IMR-90 (cell line): ENCODE measurements at regions not wholly inside any gene's neighbourhood (a gene's known extent, or its start where the extent isn't known, plus 50 kb on each side); places are given as distances from the start of the nearest gene placed in this dataset.
A peak's percentile ranks its signal among the peaks of the same experiment; 100 is the strongest.

Experiments
- ATAC-seq: fragments of 200-7000 bp; cut with Tn5 transposase; 2 replicates; pipeline ENCODE4 v1.9.1; 2020; ENCODE audit warnings: low read depth, mild to moderate bottlenecking, moderate library complexity
- BruUV-seq: library from RNA; stranded (reverse); fragments of 400-500 nt; replicated peaks from 2 replicates; lab custom pipeline; 2021; lab: Mats Ljungman, UMichigan
- CTCF ChIA-PET: fragments of 300-600 bp; formaldehyde crosslinking; extraction: SDS; loops from one replicate; lab custom pipeline; 2021; ENCODE audit warnings: antibody characterized with exemption; lab: Yijun Ruan, JAX
- POLR2A ChIA-PET: fragments of 300-600 bp; sonication (Branson Sonifier 250); formaldehyde crosslinking; loops from one replicate; lab custom pipeline; 2022; ENCODE audit warnings: antibody characterized with exemption; ENCODE audit not compliant: unreplicated experiment; lab: Charles Lee
- DNase-seq: peaks from one replicate; pipeline ENCODE4 v3.0.0; 2013
- H2AFZ ChIP-seq: replicated peaks from 2 replicates; pipeline ENCODE3; 2013; ENCODE audit warnings: low read length, mild to moderate bottlenecking; ENCODE audit not compliant: poor library complexity
- H2AK5ac ChIP-seq: 2 replicates; pipeline ENCODE4 v1.6.1; 2013; ENCODE audit warnings: low read depth, low read length, inconsistent platforms
- H2AK9ac ChIP-seq: replicated peaks from 2 replicates; pipeline ENCODE3; 2013; ENCODE audit warnings: mild to moderate bottlenecking, low read depth, low read length, moderate library complexity; ENCODE audit not compliant: poor library complexity
- H2BK120ac ChIP-seq: 2 replicates; pipeline ENCODE4 v1.6.1; 2013; ENCODE audit warnings: low read depth, low read length, inconsistent platforms
- H2BK15ac ChIP-seq: 3 replicates; pipeline ENCODE4 v1.6.1; 2013; ENCODE audit warnings: low read depth, low read length, inconsistent platforms
- H2BK20ac ChIP-seq: 2 replicates; pipeline ENCODE4 v1.6.1; 2013; ENCODE audit warnings: low read depth, mild to moderate bottlenecking, inconsistent platforms, low read length, moderate library complexity
- H2BK5ac ChIP-seq: 2 replicates; pipeline ENCODE4 v1.6.1; 2013; ENCODE audit warnings: mild to moderate bottlenecking, low read depth, low read length, inconsistent platforms; ENCODE audit not compliant: poor library complexity, severe bottlenecking
- H3K14ac ChIP-seq: replicated peaks from 2 replicates; pipeline ENCODE4 v1.6.1; 2013; ENCODE audit warnings: low read depth, low read length, inconsistent platforms
- H3K18ac ChIP-seq: 2 replicates; pipeline ENCODE4 v1.6.1; 2013; ENCODE audit warnings: low read depth, low read length, control low read depth
- H3K23ac ChIP-seq: 2 replicates; pipeline ENCODE4 v1.6.1; 2013; ENCODE audit warnings: low read depth, low read length, inconsistent platforms
- H3K27ac ChIP-seq: 2 replicates; pipeline ENCODE4 v1.5.1; 2013; ENCODE audit warnings: mild to moderate bottlenecking, control low read depth, low read length; ENCODE audit not compliant: insufficient read depth
- H3K27me3 ChIP-seq: 2 replicates; pipeline ENCODE4 v1.6.1; 2013; ENCODE audit warnings: low read length; ENCODE audit not compliant: control insufficient read depth, insufficient read depth
- H3K36me3 ChIP-seq: 2 replicates; pipeline ENCODE4 v1.6.1; 2013; ENCODE audit warnings: low read length, mixed read lengths; ENCODE audit not compliant: control insufficient read depth, insufficient read depth
- H3K4ac ChIP-seq: 2 replicates; pipeline ENCODE4 v1.6.1; 2013; ENCODE audit warnings: low read depth, low read length, inconsistent platforms
- H3K4me1 ChIP-seq: 2 replicates; pipeline ENCODE4 v1.6.1; 2013; ENCODE audit warnings: low read length, mixed read lengths; ENCODE audit not compliant: control insufficient read depth, insufficient read depth
- H3K4me2 ChIP-seq: 2 replicates; pipeline ENCODE4 v1.6.1; 2013; ENCODE audit warnings: low read depth, mild to moderate bottlenecking, control low read depth, low read length, moderate library complexity
- H3K4me3 ChIP-seq: 2 replicates; pipeline ENCODE4 v1.5.1; 2013; ENCODE audit warnings: low read depth, mild to moderate bottlenecking, control low read depth, low read length, moderate library complexity; ENCODE audit not compliant: insufficient read depth
- H3K56ac ChIP-seq: 2 replicates; pipeline ENCODE4 v1.6.1; 2013; ENCODE audit warnings: low read length, inconsistent platforms; ENCODE audit not compliant: insufficient read depth; ENCODE audit errors: extremely low read depth
- H3K79me1 ChIP-seq, 2 experiments: 2 replicates each; pipeline ENCODE4 v1.6.1; 2013; ENCODE audit warnings: low read length in 2 of 2, inconsistent platforms in 1 of 2, low read depth in 1 of 2
- H3K9ac ChIP-seq: 2 replicates; pipeline ENCODE4 v1.6.1; 2013; ENCODE audit warnings: low read depth, low read length, control low read depth
- H3K9me1 ChIP-seq: 2 replicates; pipeline ENCODE4 v1.6.1; 2013; ENCODE audit warnings: low read length, inconsistent platforms; ENCODE audit not compliant: insufficient read depth
- H3K9me3 ChIP-seq: 2 replicates; pipeline ENCODE4 v1.6.1; 2013; ENCODE audit warnings: low read length; ENCODE audit not compliant: control insufficient read depth, insufficient read depth
- H4K20me1 ChIP-seq: 2 replicates; pipeline ENCODE4 v1.6.1; 2013; ENCODE audit warnings: low read length, inconsistent platforms; ENCODE audit not compliant: insufficient read depth
- H4K5ac ChIP-seq: 2 replicates; pipeline ENCODE4 v1.6.1; 2013; ENCODE audit warnings: mild to moderate bottlenecking, low read depth, low read length, control low read depth
- H4K8ac ChIP-seq, 2 experiments: 2 replicates each; pipeline ENCODE4 v1.6.1; 2013; ENCODE audit warnings: low read depth in 2 of 2, low read length in 2 of 2, control low read depth in 1 of 2, inconsistent platforms in 1 of 2
- H4K91ac ChIP-seq: 2 replicates; pipeline ENCODE4 v1.6.1; 2013; ENCODE audit warnings: low read depth, low read length, inconsistent platforms; ENCODE audit not compliant: insufficient read depth
- BHLHE40 ChIP-seq: fragments of 150-350 bp; IDR thresholded peaks from 2 replicates; pipeline ENCODE4 v1.6.1; 2016; ENCODE audit warnings: mild to moderate bottlenecking, low read depth, low read length
- CEBPB ChIP-seq: IDR thresholded peaks from 2 replicates; pipeline ENCODE4 v1.6.1; 2012; ENCODE audit warnings: low read depth, low read length, improper control_type of control experiment
- CTCF ChIP-seq: conservative IDR thresholded peaks from 2 replicates; pipeline ENCODE4 v1.5.1; 2012; ENCODE audit warnings: mild to moderate bottlenecking, low read depth, low read length, improper control_type of control experiment
- FOS ChIP-seq: fragments of 150-350 bp; IDR thresholded peaks from 2 replicates; pipeline ENCODE4 v1.6.1; 2016; ENCODE audit warnings: low read depth, low read length
- MAFK ChIP-seq: IDR thresholded peaks from 2 replicates; pipeline ENCODE4 v1.6.1; 2012; ENCODE audit warnings: low read depth, low read length, improper control_type of control experiment
- MAZ ChIP-seq: IDR thresholded peaks from 2 replicates; pipeline ENCODE4 v1.6.1; 2012; ENCODE audit warnings: low read depth, mild to moderate bottlenecking, low read length, improper control_type of control experiment, moderate library complexity, borderline replicate concordance
- MXI1 ChIP-seq: IDR thresholded peaks from 2 replicates; pipeline ENCODE4 v1.6.1; 2012; ENCODE audit warnings: low read depth, mild to moderate bottlenecking, low read length, moderate library complexity, borderline replicate concordance
- NFE2L2 ChIP-seq: fragments of 150-350 bp; IDR thresholded peaks from 2 replicates; pipeline ENCODE4 v1.6.1; 2016; ENCODE audit warnings: low read depth, mild to moderate bottlenecking, low read length
- POLR2A ChIP-seq: IDR thresholded peaks from 2 replicates; pipeline ENCODE4 v1.6.1; 2012; ENCODE audit warnings: mild to moderate bottlenecking, low read depth, low read length
- RAD21 ChIP-seq: IDR thresholded peaks from 2 replicates; pipeline ENCODE4 v1.6.1; 2012; ENCODE audit warnings: low read length, improper control_type of control experiment
- RCOR1 ChIP-seq: IDR thresholded peaks from 2 replicates; pipeline ENCODE4 v1.6.1; 2012; ENCODE audit warnings: mild to moderate bottlenecking, low read length, improper control_type of control experiment; ENCODE audit not compliant: insufficient replicate concordance
- RFX5 ChIP-seq: IDR thresholded peaks from 2 replicates; pipeline ENCODE4 v1.8.0; 2012; ENCODE audit warnings: low read depth, mild to moderate bottlenecking, low read length, moderate library complexity
- SMC3 ChIP-seq: fragments of 150-350 bp; IDR thresholded peaks from 2 replicates; pipeline ENCODE4 v1.6.1; 2016; ENCODE audit warnings: low read depth, mild to moderate bottlenecking, antibody characterized with exemption, low read length, moderate library complexity
- WGBS, 2 experiments: methylation state at CpG; one replicate each; pipeline versions ENCODE4 v1.1.5 to v1.1.7; 2013; ENCODE audit warnings: missing lambda C conversion rate in 2 of 2; ENCODE audit not compliant: insufficient read length in 1 of 2; ENCODE audit errors: extremely low coverage in 2 of 2; 5-methylcytosine and 5-hydroxymethylcytosine counted together
- dilution Hi-C: fragments of 300-500 bp; cut with HindIII; formaldehyde crosslinking; loops from one replicate; pipeline ENCODE4 v1.14.3; 2018; ENCODE audit warnings: low sequenced_read_pairs; ENCODE audit not compliant: unreplicated experiment
- in situ Hi-C: fragments of 300-500 bp; cut with MboI; formaldehyde crosslinking; loops from 3 replicates; pipeline ENCODE4 v1.14.3; 2019; ENCODE audit warnings: low sequenced_read_pairs, inconsistent platforms, mixed read lengths
- intact Hi-C: fragments of 100-400 bp; cut with micrococcal nuclease; formaldehyde crosslinking; loops from 2 replicates; pipeline ENCODE4 v1.10.0; 2022
- TF ChIP-seq, protein P1 (sequence below): fragments of 150-350 bp; IDR thresholded peaks from 2 replicates; pipeline ENCODE4 v1.6.1; 2017; ENCODE audit warnings: mild to moderate bottlenecking, antibody characterized with exemption, low read length, low read depth
- TF ChIP-seq, protein P2 (sequence below): fragments of 150-350 bp; IDR thresholded peaks from 2 replicates; pipeline ENCODE4 v1.6.1; 2016; ENCODE audit warnings: low read depth, mild to moderate bottlenecking, low read length, moderate library complexity, borderline replicate concordance

- no peaks in the 10 kb centered on the region for H3K9me3 ChIP-seq
- H2BK5ac ChIP-seq: no peak overlapping the region
- H3K27ac ChIP-seq: no peak overlapping the region
- ChIA-PET POLR2A (no interaction called here), CTCF (no interaction called here)
- H2AK9ac ChIP-seq: no peak overlapping the region
- H4K20me1 ChIP-seq: no peaks in the 10 kb centered on the region
- no peak overlapping the region for H3K56ac ChIP-seq
- no peak overlapping the region for H4K91ac ChIP-seq
- no peak overlapping the region for H3K4ac ChIP-seq
- no peaks in the 10 kb centered on the region for H3K27me3 ChIP-seq
- H3K9ac ChIP-seq: no peak overlapping the region
- no peak overlapping the region for H4K8ac ChIP-seq
- intact Hi-C loops: no loop called here
- H3K4me2 ChIP-seq: no peak overlapping the region
- dilution Hi-C loops: no loop called here
- no peak overlapping the region for H2BK15ac ChIP-seq
- H3K79me1 ChIP-seq: no peaks in the 10 kb centered on the region
- H3K23ac ChIP-seq: no peak overlapping the region
- peaks cover 6% of the 10 kb centered on the region for H3K4me1 ChIP-seq
- DNase-seq (peak; percentile 58), ATAC-seq (peak; percentile 40; the same call in 1 of the 2 replicates)
- no peak overlapping the region for H2AFZ ChIP-seq
- BruUV-seq: no TSS peak
- no peak overlapping the region for H2BK20ac ChIP-seq
- H3K9me1 ChIP-seq: no peaks in the 10 kb centered on the region; the same call in 1 of the 2 replicates
- H3K14ac ChIP-seq: no peak overlapping the region
- no peak overlapping the region for H3K18ac ChIP-seq
- H2AK5ac ChIP-seq: no peak overlapping the region
- no peak overlapping the region for H3K4me3 ChIP-seq
- H3K36me3 ChIP-seq: no peaks in the 10 kb centered on the region
- no peak overlapping the region for H2BK120ac ChIP-seq
- no CpG with 5 or more reads among the region's 5 CpGs for WGBS, 2 experiments
- in situ Hi-C loops: no loop called here
- TF ChIP-seq MXI1: no peak
- no peak for TF ChIP-seq POLR2A
- no peak for TF ChIP-seq MAZ
- no peak for TF ChIP-seq NFE2L2
- TF ChIP-seq CTCF: no peak
- no peak for TF ChIP-seq RAD21
- no peak for TF ChIP-seq BHLHE40
- TF ChIP-seq, protein P1, sequence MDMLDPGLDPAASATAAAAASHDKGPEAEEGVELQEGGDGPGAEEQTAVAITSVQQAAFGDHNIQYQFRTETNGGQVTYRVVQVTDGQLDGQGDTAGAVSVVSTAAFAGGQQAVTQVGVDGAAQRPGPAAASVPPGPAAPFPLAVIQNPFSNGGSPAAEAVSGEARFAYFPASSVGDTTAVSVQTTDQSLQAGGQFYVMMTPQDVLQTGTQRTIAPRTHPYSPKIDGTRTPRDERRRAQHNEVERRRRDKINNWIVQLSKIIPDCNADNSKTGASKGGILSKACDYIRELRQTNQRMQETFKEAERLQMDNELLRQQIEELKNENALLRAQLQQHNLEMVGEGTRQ: no peak
- TF ChIP-seq MAFK: no peak
- no peak for TF ChIP-seq SMC3
- TF ChIP-seq FOS: no peak
- no peak for TF ChIP-seq RFX5
- no peak for TF ChIP-seq CEBPB
- TF ChIP-seq, protein P2, sequence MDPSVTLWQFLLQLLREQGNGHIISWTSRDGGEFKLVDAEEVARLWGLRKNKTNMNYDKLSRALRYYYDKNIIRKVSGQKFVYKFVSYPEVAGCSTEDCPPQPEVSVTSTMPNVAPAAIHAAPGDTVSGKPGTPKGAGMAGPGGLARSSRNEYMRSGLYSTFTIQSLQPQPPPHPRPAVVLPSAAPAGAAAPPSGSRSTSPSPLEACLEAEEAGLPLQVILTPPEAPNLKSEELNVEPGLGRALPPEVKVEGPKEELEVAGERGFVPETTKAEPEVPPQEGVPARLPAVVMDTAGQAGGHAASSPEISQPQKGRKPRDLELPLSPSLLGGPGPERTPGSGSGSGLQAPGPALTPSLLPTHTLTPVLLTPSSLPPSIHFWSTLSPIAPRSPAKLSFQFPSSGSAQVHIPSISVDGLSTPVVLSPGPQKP: no peak
- TF ChIP-seq RCOR1: no peak
- no peak overlapping the region for H4K5ac ChIP-seq
Observed at GRCh38 chr1:183711741-183712361, 58.7 kb upstream of the APOBEC4 start.
